ENCODE measurements at regions not wholly inside any gene's neighbourhood (a gene's known extent, or its start where the extent isn't known, plus 50 kb on each side); places are given as distances from the start of the nearest gene placed in this dataset.

GRCh38 chr6:122200440-122200839 is 199.0 kb upstream of the HSF2 start:
- ATAC-seq (ENCODE audit: low read depth): no peak
- no peak for DNase-seq (ENCODE audit: low spot score in 2 of 2)
- H3K4me3 Mint-ChIP-seq: no peak overlapping the region
- H3K27me3 Mint-ChIP-seq: no peaks in the 10 kb centered on the region
- H3K36me3 Mint-ChIP-seq: no peaks in the 10 kb centered on the region
- H3K4me1 Mint-ChIP-seq: no peaks in the 10 kb centered on the region
- peaks cover 8% of the 10 kb centered on the region for H3K9me3 Mint-ChIP-seq
- H3K27ac Mint-ChIP-seq: no peak overlapping the region

- DNase-seq (ENCODE audit: low spot score in 2 of 2): no peak
- Mint-ChIP-seq H3K9me3 (peaks cover 8% of the 10 kb centered on the region), H3K4me3 (no peak overlapping the region), H3K27me3 (no peaks in the 10 kb centered on the region), H3K36me3 (no peaks in the 10 kb centered on the region), H3K27ac (no peak overlapping the region), H3K4me1 (no peaks in the 10 kb centered on the region)
- no peak for ATAC-seq (ENCODE audit: low read depth)
Observed at GRCh38 chr6:122202576-122203137, 196.8 kb upstream of the HSF2 start.

- Mint-ChIP-seq H3K4me3 (no peak overlapping the region), H3K4me1 (no peaks in the 10 kb centered on the region), H3K27me3 (no peaks in the 10 kb centered on the region)
Observed at GRCh38 chr6:122207061-122207460, 192.4 kb upstream of the HSF2 start.

GRCh38 chr6:122207794-122208193 is 191.7 kb upstream of the HSF2 start:
- DNase-seq (ENCODE audit: low spot score in 2 of 2): no peak
- Mint-ChIP-seq H3K27ac (no peak overlapping the region), H3K36me3 (no peaks in the 10 kb centered on the region), H3K27me3 (no peaks in the 10 kb centered on the region), H3K4me3 (no peak overlapping the region), H3K4me1 (no peaks in the 10 kb centered on the region), H3K9me3 (peaks cover 8% of the 10 kb centered on the region)
- ATAC-seq (ENCODE audit: low read depth): no peak

More at GRCh38 chr6:122207061-122207460, 192.4 kb upstream of the HSF2 start:
- H3K9me3 Mint-ChIP-seq: peaks cover 8% of the 10 kb centered on the region
- H3K36me3 Mint-ChIP-seq: no peaks in the 10 kb centered on the region
- ATAC-seq (ENCODE audit: low read depth) (no peak), DNase-seq (ENCODE audit: low spot score in 2 of 2) (no peak)
- H3K27ac Mint-ChIP-seq: no peak overlapping the region

- ATAC-seq (ENCODE audit: low read depth) (no peak), DNase-seq (ENCODE audit: low spot score in 2 of 2) (no peak)
- no peaks in the 10 kb centered on the region for H3K27me3 Mint-ChIP-seq
- no peak overlapping the region for H3K27ac Mint-ChIP-seq
- no peaks in the 10 kb centered on the region for H3K36me3 Mint-ChIP-seq
- H3K9me3 Mint-ChIP-seq: no peaks in the 10 kb centered on the region
- no peak overlapping the region for H3K4me3 Mint-ChIP-seq
- no peaks in the 10 kb centered on the region for H3K4me1 Mint-ChIP-seq
Observed at GRCh38 chr6:122214605-122215318, 184.7 kb upstream of the HSF2 start.

- no peaks in the 10 kb centered on the region for H3K36me3 Mint-ChIP-seq
- ATAC-seq (ENCODE audit: low read depth) (no peak), DNase-seq (ENCODE audit: low spot score in 2 of 2) (no peak)
- no peaks in the 10 kb centered on the region for H3K27me3 Mint-ChIP-seq
- no peak overlapping the region for H3K27ac Mint-ChIP-seq
- peaks cover 3% of the 10 kb centered on the region for H3K4me1 Mint-ChIP-seq
- H3K4me3 Mint-ChIP-seq: no peak overlapping the region
- H3K9me3 Mint-ChIP-seq: peaks cover 4% of the 10 kb centered on the region
Observed at GRCh38 chr6:122220254-122220653, 179.2 kb upstream of the HSF2 start.

GRCh38 chr6:122222761-122223160 is 176.7 kb upstream of the HSF2 start:
- ATAC-seq (ENCODE audit: low read depth) (no peak), DNase-seq (ENCODE audit: low spot score in 2 of 2) (no peak)
- H3K36me3 Mint-ChIP-seq: no peaks in the 10 kb centered on the region
- peaks cover 8% of the 10 kb centered on the region for H3K9me3 Mint-ChIP-seq
- H3K4me1 Mint-ChIP-seq: peaks cover 3% of the 10 kb centered on the region
- no peak overlapping the region for H3K4me3 Mint-ChIP-seq
- no peak overlapping the region for H3K27ac Mint-ChIP-seq
- no peaks in the 10 kb centered on the region for H3K27me3 Mint-ChIP-seq

GRCh38 chr6:122223251-122223650 is 176.2 kb upstream of the HSF2 start:
- H3K27ac Mint-ChIP-seq: no peak overlapping the region
- DNase-seq (ENCODE audit: low spot score in 2 of 2) (no peak), ATAC-seq (ENCODE audit: low read depth) (no peak)
- no peak overlapping the region for H3K4me3 Mint-ChIP-seq
- H3K4me1 Mint-ChIP-seq: peaks cover 3% of the 10 kb centered on the region
- peaks cover 8% of the 10 kb centered on the region for H3K9me3 Mint-ChIP-seq
- no peaks in the 10 kb centered on the region for H3K27me3 Mint-ChIP-seq
- H3K36me3 Mint-ChIP-seq: no peaks in the 10 kb centered on the region

- DNase-seq (ENCODE audit: low spot score in 2 of 2): no peak
- H3K9me3 Mint-ChIP-seq: peaks cover 12% of the 10 kb centered on the region
- H3K27me3 Mint-ChIP-seq: no peaks in the 10 kb centered on the region
- no peak overlapping the region for H3K4me3 Mint-ChIP-seq
- no peaks in the 10 kb centered on the region for H3K36me3 Mint-ChIP-seq
- H3K27ac Mint-ChIP-seq: no peak overlapping the region
- ATAC-seq (ENCODE audit: low read depth): no peak
- no peaks in the 10 kb centered on the region for H3K4me1 Mint-ChIP-seq
Observed at GRCh38 chr6:122238861-122239260, 160.6 kb upstream of the HSF2 start.

GRCh38 chr6:122246906-122247658 is 152.4 kb upstream of the HSF2 start:
- ATAC-seq (ENCODE audit: low read depth) (no peak), DNase-seq (ENCODE audit: low spot score in 2 of 2) (no peak)
- Mint-ChIP-seq H3K9me3 (peaks cover 13% of the 10 kb centered on the region), H3K27ac (no peak overlapping the region), H3K36me3 (no peaks in the 10 kb centered on the region), H3K27me3 (no peaks in the 10 kb centered on the region), H3K4me1 (no peaks in the 10 kb centered on the region), H3K4me3 (no peak overlapping the region)

- H3K27ac Mint-ChIP-seq: no peak overlapping the region
- peaks cover 13% of the 10 kb centered on the region for H3K9me3 Mint-ChIP-seq
- no peaks in the 10 kb centered on the region for H3K27me3 Mint-ChIP-seq
- no peak overlapping the region for H3K4me3 Mint-ChIP-seq
- ATAC-seq (ENCODE audit: low read depth): no peak
- H3K36me3 Mint-ChIP-seq: no peaks in the 10 kb centered on the region
- DNase-seq (ENCODE audit: low spot score in 2 of 2): no peak
- no peaks in the 10 kb centered on the region for H3K4me1 Mint-ChIP-seq
Observed at GRCh38 chr6:122248001-122248669, 151.3 kb upstream of the HSF2 start.

- no peak overlapping the region for H3K4me3 Mint-ChIP-seq
- ATAC-seq (ENCODE audit: low read depth): no peak
- no peak for DNase-seq (ENCODE audit: low spot score in 2 of 2)
- H3K27me3 Mint-ChIP-seq: no peaks in the 10 kb centered on the region
- H3K27ac Mint-ChIP-seq: no peak overlapping the region
- H3K4me1 Mint-ChIP-seq: no peaks in the 10 kb centered on the region
- no peaks in the 10 kb centered on the region for H3K36me3 Mint-ChIP-seq
- peaks cover 6% of the 10 kb centered on the region for H3K9me3 Mint-ChIP-seq
Observed at GRCh38 chr6:122248844-122249243, 150.6 kb upstream of the HSF2 start.

GRCh38 chr6:122258839-122259238 is 140.6 kb upstream of the HSF2 start:
- ATAC-seq (ENCODE audit: low read depth) (no peak), DNase-seq (ENCODE audit: low spot score in 2 of 2) (no peak)
- Mint-ChIP-seq H3K36me3 (no peaks in the 10 kb centered on the region), H3K9me3 (no peaks in the 10 kb centered on the region), H3K4me1 (no peaks in the 10 kb centered on the region), H3K4me3 (no peak overlapping the region), H3K27me3 (no peaks in the 10 kb centered on the region), H3K27ac (no peak overlapping the region)

- H3K27me3 Mint-ChIP-seq: no peaks in the 10 kb centered on the region
- no peaks in the 10 kb centered on the region for H3K36me3 Mint-ChIP-seq
- DNase-seq (ENCODE audit: low spot score in 2 of 2) (no peak), ATAC-seq (ENCODE audit: low read depth) (no peak)
- no peak overlapping the region for H3K27ac Mint-ChIP-seq
- no peaks in the 10 kb centered on the region for H3K9me3 Mint-ChIP-seq
- H3K4me1 Mint-ChIP-seq: no peaks in the 10 kb centered on the region
- no peak overlapping the region for H3K4me3 Mint-ChIP-seq
Observed at GRCh38 chr6:122264557-122264956, 134.9 kb upstream of the HSF2 start.
